ENCODE measurements at regions not wholly inside any gene's neighbourhood (a gene's known extent, or its start where the extent isn't known, plus 50 kb on each side); places are given as distances from the start of the nearest gene placed in this dataset.
"Not testable (repeated sequence)": the region's sequence is repeated elsewhere in the genome, so short reads cannot be mapped to it uniquely, and the experiment has no call there.

- DNase-seq, result not testable (repeated sequence)
Observed at GRCh38 chr3:75453839-75454238, 210.3 kb upstream of the FRG2C start.

GRCh38 chr3:75474530-75474929 is 189.6 kb upstream of the FRG2C start:
- not testable (repeated sequence) for DNase-seq

DNA sequence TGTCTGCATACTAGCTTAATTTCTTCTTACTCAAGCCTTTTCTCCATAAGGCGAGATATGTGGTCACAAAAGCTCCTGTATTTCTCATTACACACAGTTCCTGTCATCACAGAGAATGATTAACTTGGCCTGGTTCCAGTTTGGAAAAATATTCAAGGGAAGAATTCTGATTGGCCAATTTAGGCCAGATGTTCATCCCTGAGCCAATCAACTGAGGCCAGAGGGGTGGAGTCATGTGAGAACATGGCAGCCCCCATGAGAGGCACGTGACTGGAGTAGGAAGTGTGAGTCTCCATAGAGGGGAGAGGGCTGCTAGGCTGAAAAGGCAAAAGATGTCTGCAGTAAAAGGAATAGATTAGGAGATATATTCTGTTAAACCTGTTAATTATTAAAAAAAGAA is 167.5 kb upstream of the FRG2C start:
- not testable (repeated sequence) for DNase-seq

- DNase-seq, result not testable (repeated sequence)
Observed at GRCh38 chr3:75500357-75500756, 163.8 kb upstream of the FRG2C start.

- not testable (repeated sequence) for DNase-seq
Observed at GRCh38 chr3:75502171-75502570, 162.0 kb upstream of the FRG2C start.

DNA sequence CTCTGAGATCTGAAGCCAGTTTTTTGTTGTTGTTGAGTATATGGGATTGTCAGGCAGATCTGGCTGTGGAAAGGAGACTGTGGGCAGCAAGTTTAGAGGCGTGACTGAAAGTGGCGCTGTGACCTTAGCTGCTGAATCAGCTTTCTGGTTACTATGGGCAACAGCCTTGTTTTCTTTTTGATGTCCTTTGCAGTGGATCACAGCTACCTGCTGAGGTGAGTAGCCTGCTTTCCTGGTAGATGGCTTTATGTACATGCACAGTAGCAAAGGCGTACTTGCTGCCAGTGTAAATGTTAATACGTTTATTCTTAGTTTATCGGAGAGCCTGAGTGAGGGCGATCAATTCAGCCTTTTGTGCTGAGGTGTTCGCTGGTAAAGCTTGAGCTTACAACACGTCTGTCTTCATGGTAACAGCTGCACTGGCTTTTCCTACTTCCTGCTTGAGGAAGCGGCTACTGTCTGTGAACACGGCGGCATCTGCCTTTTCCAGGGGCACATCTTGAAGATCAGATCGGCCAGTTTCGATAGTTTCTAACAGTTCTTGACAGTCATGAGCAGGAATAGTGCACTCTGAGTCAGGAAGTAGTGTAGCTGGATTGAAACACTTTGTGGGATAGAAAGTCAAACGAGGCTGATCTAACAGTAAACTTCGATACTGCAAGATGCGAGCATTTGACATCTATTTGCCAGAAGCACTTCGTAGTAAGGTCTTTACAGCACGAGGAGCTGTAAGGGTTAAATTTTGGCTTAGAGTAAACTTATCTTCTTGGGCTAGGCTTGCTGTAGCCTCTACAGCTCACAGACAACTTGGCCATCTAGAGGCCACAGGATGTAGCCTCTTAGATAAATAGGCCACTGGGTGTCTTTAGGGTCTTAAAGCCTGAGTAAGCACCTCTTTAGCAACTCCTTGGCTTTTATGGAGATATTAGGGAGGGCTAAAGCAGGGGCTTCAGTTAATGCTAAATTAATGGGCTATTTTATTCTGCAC is 161.1 kb upstream of the FRG2C start:
- not testable (repeated sequence) for DNase-seq

GRCh38 chr3:75506603-75507002 is 157.5 kb upstream of the FRG2C start:
- no peak for DNase-seq

- DNase-seq, result not testable (repeated sequence)
Observed at GRCh38 chr3:75507956-75508355, 156.2 kb upstream of the FRG2C start.

GRCh38 chr3:75527657-75528056 is 136.5 kb upstream of the FRG2C start:
- not testable (repeated sequence) for DNase-seq

- not testable (repeated sequence) for DNase-seq
Observed at GRCh38 chr3:75552095-75552494, 112.0 kb upstream of the FRG2C start.

GRCh38 chr3:75564427-75564826 is 99.7 kb upstream of the FRG2C start:
- not testable (repeated sequence) for DNase-seq

- not testable (repeated sequence) for DNase-seq
Observed at GRCh38 chr3:75572303-75572702, 91.8 kb upstream of the FRG2C start.

- DNase-seq, result not testable (repeated sequence)
Observed at GRCh38 chr3:75579091-75579490, 85.0 kb upstream of the FRG2C start.

DNA sequence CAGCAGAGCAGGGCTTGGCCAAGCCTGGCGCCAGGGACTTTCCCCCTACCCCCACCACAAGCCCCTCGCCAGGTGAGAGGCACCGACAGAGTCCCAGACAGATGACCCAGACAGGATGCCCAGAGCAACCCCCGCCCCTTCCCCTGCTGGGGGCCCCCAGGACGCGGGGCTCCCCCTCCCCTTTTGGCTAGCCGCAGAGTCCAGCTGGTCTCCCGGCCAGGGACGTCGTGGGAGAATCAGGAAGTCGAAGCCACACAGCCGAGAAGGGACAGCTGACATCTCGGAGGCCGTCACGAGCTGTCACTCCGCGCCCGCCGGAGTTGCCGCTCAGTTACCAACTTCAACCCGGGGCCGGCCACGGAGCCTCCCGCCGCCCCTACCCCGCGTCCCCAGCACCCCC is 84.6 kb upstream of the FRG2C start:
- not testable (repeated sequence) for DNase-seq

- DNase-seq, result not testable (repeated sequence)
Observed at GRCh38 chr3:75579981-75580782, 83.9 kb upstream of the FRG2C start.

- DNase-seq, result not testable (repeated sequence)
Observed at GRCh38 chr3:75582536-75582935, 81.6 kb upstream of the FRG2C start.

DNA sequence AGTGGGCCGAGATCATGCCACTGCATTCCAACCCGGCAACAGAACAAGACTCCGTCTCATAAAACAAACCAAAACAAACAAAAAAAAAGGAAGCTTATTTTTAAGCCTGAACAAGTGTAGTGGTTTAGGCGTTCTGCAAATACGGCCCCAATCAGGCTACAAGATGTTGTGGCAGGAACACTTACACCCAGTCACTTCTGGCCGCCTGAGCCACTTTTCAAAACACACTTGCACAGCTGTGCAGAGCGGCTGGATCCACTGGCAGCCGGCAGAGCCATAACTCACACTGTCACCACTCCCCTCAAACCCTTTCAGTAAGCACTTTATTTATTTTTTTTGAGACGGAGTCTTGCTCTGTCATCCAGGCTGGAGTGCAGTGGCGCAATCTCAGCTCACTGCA is 81.0 kb upstream of the FRG2C start:
- DNase-seq, result not testable (repeated sequence)

DNA sequence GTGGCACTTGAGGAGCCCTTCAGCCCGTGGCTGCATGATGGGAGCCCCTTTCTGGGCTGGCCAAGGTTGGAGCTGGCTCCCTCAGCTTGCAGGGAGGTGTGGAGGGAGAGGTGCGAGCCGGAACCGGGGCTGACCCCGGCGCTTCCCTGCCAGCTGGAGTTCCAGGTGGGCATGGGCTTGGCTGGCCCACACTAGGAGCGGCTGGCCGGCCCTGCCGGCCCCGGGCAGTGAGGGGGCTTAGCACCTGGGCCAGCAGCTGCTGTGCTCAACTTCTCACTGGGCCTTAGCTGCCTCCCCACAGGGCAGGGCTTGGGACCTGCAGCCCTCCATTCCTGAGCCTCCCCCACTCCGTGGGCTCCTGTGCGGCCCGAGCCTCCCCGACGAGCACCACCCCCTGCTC is 76.4 kb upstream of the FRG2C start:
- DNase-seq, result not testable (repeated sequence)

DNA sequence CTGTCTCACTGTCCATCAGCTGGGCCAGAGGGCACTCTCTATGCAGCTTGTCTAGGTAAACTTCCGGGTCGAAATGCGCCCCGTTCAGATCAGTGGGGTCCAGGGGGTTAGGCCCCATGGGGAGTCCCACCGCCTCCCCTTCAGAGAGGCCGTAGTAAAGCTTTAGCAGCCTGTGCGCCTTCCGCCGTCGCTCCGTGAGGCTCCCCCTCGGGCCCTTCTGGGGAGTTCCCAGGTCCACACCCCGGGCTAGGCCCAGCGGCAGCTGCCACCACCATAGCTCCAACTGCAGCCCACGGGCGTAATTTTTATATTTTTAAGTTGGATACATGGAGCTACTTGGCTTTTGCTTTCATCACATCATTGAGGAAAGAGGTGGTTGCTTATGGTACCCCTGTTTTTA is 73.7 kb upstream of the FRG2C start:
- not testable (repeated sequence) for DNase-seq

GRCh38 chr3:75604286-75604934 is 59.7 kb upstream of the FRG2C start:
- DNase-seq, result not testable (repeated sequence)

GRCh38 chr3:75607996-75608395 is 56.1 kb upstream of the FRG2C start:
- DNase-seq, result not testable (repeated sequence)

GRCh38 chr3:75609598-75609997 is 54.5 kb upstream of the FRG2C start:
- not testable (repeated sequence) for DNase-seq

GRCh38 chr3:75610773-75611172 is 53.4 kb upstream of the FRG2C start:
- no peak for DNase-seq

Measured in NCI-H2171 (cell line).